Nephron progenitor cell (in vitro differentiated cells): ENCODE measurements at regions not wholly inside any gene's neighbourhood (a gene's known extent, or its start where the extent isn't known, plus 50 kb on each side); places are given as distances from the start of the nearest gene placed in this dataset.
A peak's percentile ranks its signal among the peaks of the same experiment; 100 is the strongest.

Source experiments
- DNase-seq: peaks from one replicate; pipeline ENCODE4 v3.0.0; 2021
- H3K27ac Mint-ChIP-seq: 2 replicates; pipeline ENCODE4 v1.8.0; 2021; ENCODE audit warnings: mild to moderate bottlenecking, moderate library complexity, mixed read lengths
- H3K27me3 Mint-ChIP-seq: 2 replicates; pipeline ENCODE4 v1.8.0; 2021; ENCODE audit warnings: mild to moderate bottlenecking, low read depth, mixed read lengths; ENCODE audit not compliant: poor library complexity
- H3K36me3 Mint-ChIP-seq: 2 replicates; pipeline ENCODE4 v1.8.0; 2021; ENCODE audit warnings: low read depth, mixed read lengths
- H3K4me1 Mint-ChIP-seq: 2 replicates; pipeline ENCODE4 v1.8.0; 2021; ENCODE audit warnings: mixed read lengths
- H3K4me3 Mint-ChIP-seq: 2 replicates; pipeline ENCODE4 v1.8.0; 2021; ENCODE audit warnings: mild to moderate bottlenecking, moderate library complexity, mixed read lengths
- H3K9me3 Mint-ChIP-seq: 2 replicates; pipeline ENCODE4 v1.8.0; 2021; ENCODE audit warnings: mild to moderate bottlenecking, moderate library complexity, mixed read lengths
- TF ChIP-seq, protein P1 (sequence below): fragments of 200-600 bp; sonication (generic); IDR thresholded peaks from 2 replicates; pipeline ENCODE4 v1.5.0; 2021; ENCODE audit warnings: antibody characterized with exemption

GRCh38 chr1:58931756-58932155, 147.9 kb upstream of the JUN start:
- H3K4me1 Mint-ChIP-seq, result peaks cover 51% of the 10 kb centered on the region
- no peak for DNase-seq

DNA sequence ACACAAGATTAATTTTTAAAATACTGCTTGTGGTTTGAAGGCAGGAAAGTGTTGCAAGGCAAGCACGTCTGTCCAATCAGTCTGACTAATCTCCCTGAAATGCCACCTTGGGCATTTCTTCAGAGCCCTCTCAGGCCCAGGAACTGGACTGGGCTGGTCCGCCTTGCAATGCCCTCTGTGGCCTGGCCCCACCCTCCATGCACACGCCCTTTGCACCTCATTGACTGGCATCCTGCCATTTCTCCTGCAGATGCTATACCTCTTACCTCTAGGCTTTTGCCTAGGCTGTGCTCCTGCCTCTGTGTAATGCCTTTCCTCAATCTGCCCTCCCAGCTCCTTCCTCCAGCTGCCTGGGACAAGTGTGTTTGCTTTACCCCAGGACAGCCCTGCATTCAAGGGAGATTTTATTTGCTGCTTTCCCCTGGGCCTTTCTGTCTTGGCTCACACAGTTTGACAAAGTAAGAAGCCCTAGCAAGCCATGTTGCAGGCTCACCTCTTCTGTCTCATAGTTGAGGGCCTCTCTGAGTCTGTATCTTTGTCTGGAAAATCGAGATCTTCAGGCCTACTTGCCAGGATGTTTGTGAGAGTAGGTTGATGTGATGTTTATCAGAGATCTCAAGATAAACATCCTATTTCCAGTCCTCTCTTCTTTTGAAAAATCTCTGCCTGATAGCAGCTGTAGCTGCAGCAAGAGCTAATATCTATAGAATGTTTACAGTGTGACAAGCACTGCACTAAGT, 149.2 kb upstream of the JUN start:
- H3K27ac Mint-ChIP-seq, result peak overlapping the region; percentile 96
- no peak for DNase-seq
- peaks cover 43% of the 10 kb centered on the region for H3K4me1 Mint-ChIP-seq
- no peaks in the 10 kb centered on the region for H3K36me3 Mint-ChIP-seq
- H3K4me3 Mint-ChIP-seq, result no peak overlapping the region
- H3K9me3 Mint-ChIP-seq, result no peaks in the 10 kb centered on the region
- H3K27me3 Mint-ChIP-seq, result peaks cover 8% of the 10 kb centered on the region
- TF ChIP-seq, protein P1, sequence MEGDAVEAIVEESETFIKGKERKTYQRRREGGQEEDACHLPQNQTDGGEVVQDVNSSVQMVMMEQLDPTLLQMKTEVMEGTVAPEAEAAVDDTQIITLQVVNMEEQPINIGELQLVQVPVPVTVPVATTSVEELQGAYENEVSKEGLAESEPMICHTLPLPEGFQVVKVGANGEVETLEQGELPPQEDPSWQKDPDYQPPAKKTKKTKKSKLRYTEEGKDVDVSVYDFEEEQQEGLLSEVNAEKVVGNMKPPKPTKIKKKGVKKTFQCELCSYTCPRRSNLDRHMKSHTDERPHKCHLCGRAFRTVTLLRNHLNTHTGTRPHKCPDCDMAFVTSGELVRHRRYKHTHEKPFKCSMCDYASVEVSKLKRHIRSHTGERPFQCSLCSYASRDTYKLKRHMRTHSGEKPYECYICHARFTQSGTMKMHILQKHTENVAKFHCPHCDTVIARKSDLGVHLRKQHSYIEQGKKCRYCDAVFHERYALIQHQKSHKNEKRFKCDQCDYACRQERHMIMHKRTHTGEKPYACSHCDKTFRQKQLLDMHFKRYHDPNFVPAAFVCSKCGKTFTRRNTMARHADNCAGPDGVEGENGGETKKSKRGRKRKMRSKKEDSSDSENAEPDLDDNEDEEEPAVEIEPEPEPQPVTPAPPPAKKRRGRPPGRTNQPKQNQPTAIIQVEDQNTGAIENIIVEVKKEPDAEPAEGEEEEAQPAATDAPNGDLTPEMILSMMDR, result no peak

More at GRCh38 chr1:58931756-58932155, 147.9 kb upstream of the JUN start:
- Mint-ChIP-seq H3K9me3 (no peaks in the 10 kb centered on the region), H3K27me3 (peaks cover 5% of the 10 kb centered on the region), H3K4me3 (no peak overlapping the region), H3K27ac (no peak overlapping the region), H3K36me3 (no peaks in the 10 kb centered on the region)
- TF ChIP-seq, protein P1, result no peak

DNA sequence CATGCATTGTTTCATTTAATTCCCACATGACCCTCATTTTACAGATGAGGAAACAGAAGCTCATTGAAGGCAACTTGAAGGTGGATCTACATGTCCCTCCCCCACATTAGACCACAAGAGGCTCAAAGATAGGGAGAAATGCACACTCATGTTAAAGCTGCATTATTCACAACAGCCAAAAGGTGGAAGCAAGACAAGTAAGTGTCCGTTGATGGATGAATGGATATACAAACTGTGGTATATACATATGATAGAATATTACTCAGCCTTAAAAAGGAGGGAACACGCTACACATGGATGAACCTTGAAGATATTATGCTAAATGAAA, 149.7 kb upstream of the JUN start:
- H3K27me3 Mint-ChIP-seq, result peaks cover 8% of the 10 kb centered on the region
- H3K4me3 Mint-ChIP-seq, result no peak overlapping the region
- no peaks in the 10 kb centered on the region for H3K9me3 Mint-ChIP-seq
- no peak for DNase-seq
- TF ChIP-seq, protein P1, result no peak
- H3K27ac Mint-ChIP-seq, result no peak overlapping the region
- no peaks in the 10 kb centered on the region for H3K36me3 Mint-ChIP-seq
- peaks cover 40% of the 10 kb centered on the region for H3K4me1 Mint-ChIP-seq

- Mint-ChIP-seq H3K9me3 (no peaks in the 10 kb centered on the region), H3K27ac (no peak overlapping the region), H3K36me3 (no peaks in the 10 kb centered on the region), H3K4me3 (no peak overlapping the region), H3K4me1 (peaks cover 28% of the 10 kb centered on the region), H3K27me3 (peaks cover 4% of the 10 kb centered on the region)
- TF ChIP-seq, protein P1, result no peak
- DNase-seq, result no peak
These were observed 150.9 kb upstream of the JUN start for GRCh38 chr1:58934706-58935105.

- Mint-ChIP-seq H3K27me3 (peaks cover 4% of the 10 kb centered on the region), H3K4me1 (peaks cover 15% of the 10 kb centered on the region), H3K36me3 (no peaks in the 10 kb centered on the region), H3K27ac (no peak overlapping the region), H3K4me3 (no peak overlapping the region), H3K9me3 (no peaks in the 10 kb centered on the region)
- TF ChIP-seq, protein P1, result no peak
- DNase-seq, result no peak
These were observed 153.1 kb upstream of the JUN start for GRCh38 chr1:58936973-58937372.

DNA sequence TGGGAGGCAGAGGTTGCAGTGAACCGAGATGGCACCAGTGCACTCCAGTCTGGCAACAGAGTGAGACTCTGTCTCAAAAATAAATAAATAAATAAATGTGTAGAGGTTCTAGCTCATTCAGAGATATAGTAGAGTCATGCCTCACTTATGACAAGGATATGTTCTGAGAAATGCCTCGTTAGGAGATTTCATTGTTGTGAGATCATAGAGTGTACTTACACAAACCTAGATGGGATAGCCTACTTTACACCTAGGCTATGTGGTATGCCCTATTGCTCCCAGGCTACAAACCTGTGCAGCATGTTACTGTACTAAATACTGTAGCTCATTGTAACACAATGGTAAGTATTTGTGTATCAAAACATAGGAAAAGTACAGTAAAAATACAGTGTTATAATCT, 155.3 kb upstream of the JUN start:
- Mint-ChIP-seq H3K36me3 (no peaks in the 10 kb centered on the region), H3K27ac (no peak overlapping the region), H3K27me3 (peaks cover 10% of the 10 kb centered on the region), H3K4me3 (no peak overlapping the region), H3K9me3 (no peaks in the 10 kb centered on the region), H3K4me1 (no peaks in the 10 kb centered on the region)
- TF ChIP-seq, protein P1, result no peak
- no peak for DNase-seq
